ENCODE measurements at regions not wholly inside any gene's neighbourhood (a gene's known extent, or its start where the extent isn't known, plus 50 kb on each side); places are given as distances from the start of the nearest gene placed in this dataset.
A peak's percentile ranks its signal among the peaks of the same experiment; 100 is the strongest.

- no peak for FAIRE-seq
- no peaks in the 10 kb centered on the region for H3K36me3 ChIP-seq (ENCODE audit: control insufficient read depth in 2 of 3, insufficient read depth in 3 of 3, low read length in 3 of 3)
- H3K27me3 ChIP-seq (ENCODE audit: control insufficient read depth, insufficient read depth, low read length), result no peaks in the 10 kb centered on the region
- TF ChIP-seq CTCF (IDR thresholded peaks at IDR 0.05; ENCODE audit: borderline replicate concordance, extremely low read depth, insufficient read depth), result no peak
- H3K27ac ChIP-seq (ENCODE audit: low read depth in 2 of 2, low read length in 2 of 2), result no peak overlapping the region
- no peak overlapping the region for H3K9ac ChIP-seq (ENCODE audit: low read length in 3 of 3)
- no peak overlapping the region for H3K4me3 ChIP-seq (ENCODE audit: low read length in 3 of 3)
- H3K4me1 ChIP-seq (ENCODE audit: control insufficient read depth in 2 of 3, insufficient read depth in 2 of 3, low read depth in 1 of 3, low read length in 3 of 3), result no peaks in the 10 kb centered on the region
- DNase-seq, result no peak
- H3K9me3 ChIP-seq (ENCODE audit: control insufficient read depth in 2 of 3, insufficient read depth in 1 of 3, low read length in 3 of 3), result peaks cover 0 to 3% (median 0%) of the 10 kb centered on the region in 3 donors
- intact Hi-C loops (cut with DNase I), result no loop called here
Observed at GRCh38 chr20:58018590-58018989, 209.9 kb downstream of the ANKRD60 start.

- Histone ChIP-seq H3K9ac (ENCODE audit: low read length in 3 of 3) (no peak overlapping the region), H3K27me3 (ENCODE audit: control insufficient read depth, insufficient read depth, low read length) (no peaks in the 10 kb centered on the region), H3K27ac (ENCODE audit: low read depth in 2 of 2, low read length in 2 of 2) (no peak overlapping the region), H3K4me3 (ENCODE audit: low read length in 3 of 3) (no peak overlapping the region), H3K4me1 (ENCODE audit: control insufficient read depth in 2 of 3, insufficient read depth in 2 of 3, low read depth in 1 of 3, low read length in 3 of 3) (no peaks in the 10 kb centered on the region), H3K36me3 (ENCODE audit: control insufficient read depth in 2 of 3, insufficient read depth in 3 of 3, low read length in 3 of 3) (no peaks in the 10 kb centered on the region), H3K9me3 (ENCODE audit: control insufficient read depth in 2 of 3, insufficient read depth in 1 of 3, low read length in 3 of 3) (peaks cover 0 to 3% (median 0%) of the 10 kb centered on the region in 3 donors)
- no peak for TF ChIP-seq CTCF (IDR thresholded peaks at IDR 0.05; ENCODE audit: borderline replicate concordance, extremely low read depth, insufficient read depth)
- no peak for FAIRE-seq
- intact Hi-C loops (cut with DNase I), result no loop called here
- DNase-seq, result no peak
Observed at GRCh38 chr20:58017970-58018530, 210.4 kb downstream of the ANKRD60 start.

- H3K4me1 ChIP-seq (ENCODE audit: control insufficient read depth in 2 of 3, insufficient read depth in 2 of 3, low read depth in 1 of 3, low read length in 3 of 3), result no peaks in the 10 kb centered on the region
- no peaks in the 10 kb centered on the region for H3K36me3 ChIP-seq (ENCODE audit: control insufficient read depth in 2 of 3, insufficient read depth in 3 of 3, low read length in 3 of 3)
- no peaks in the 10 kb centered on the region for H3K27me3 ChIP-seq (ENCODE audit: control insufficient read depth, insufficient read depth, low read length)
- H3K9ac ChIP-seq (ENCODE audit: low read length in 3 of 3), result no peak overlapping the region
- intact Hi-C loops (cut with DNase I), result no loop called here
- FAIRE-seq (no peak), DNase-seq (peak in 1 of 5 donors; percentile 76)
- H3K4me3 ChIP-seq (ENCODE audit: low read length in 3 of 3), result no peak overlapping the region
- H3K9me3 ChIP-seq (ENCODE audit: control insufficient read depth in 2 of 3, insufficient read depth in 1 of 3, low read length in 3 of 3), result peaks cover 0 to 3% (median 0%) of the 10 kb centered on the region in 3 donors
- H3K27ac ChIP-seq (ENCODE audit: low read depth in 2 of 2, low read length in 2 of 2), result no peak overlapping the region
- TF ChIP-seq CTCF (IDR thresholded peaks at IDR 0.05; ENCODE audit: borderline replicate concordance, extremely low read depth, insufficient read depth), result no peak
Observed at GRCh38 chr20:58017231-58017969, 211.1 kb downstream of the ANKRD60 start.

All from kidney (tissue), 13 donors.